Mammary epithelial cell (primary cell): ENCODE measurements at regions not wholly inside any gene's neighbourhood (a gene's known extent, or its start where the extent isn't known, plus 50 kb on each side); places are given as distances from the start of the nearest gene placed in this dataset.

Experiments used
- EZH2 ChIP-seq: IDR thresholded peaks from 2 replicates; pipeline ENCODE4 v1.6.1; 2012; ENCODE audit warnings: low read length, inconsistent platforms, borderline replicate concordance
- TF ChIP-seq, protein P1 (sequence below), 2 donors: IDR thresholded peaks in 1 of 2; conservative IDR thresholded peaks in 1 of 2; 2 replicates each; pipeline ENCODE4 v1.5.1; 2011 to 2012; ENCODE audit warnings: inconsistent platforms in 2 of 2, low read length in 2 of 2, mild to moderate bottlenecking in 2 of 2, control low read depth in 1 of 2, low read depth in 1 of 2; ENCODE audit not compliant: insufficient read depth in 1 of 2; ENCODE audit errors: extremely low read depth in 1 of 2

DNA sequence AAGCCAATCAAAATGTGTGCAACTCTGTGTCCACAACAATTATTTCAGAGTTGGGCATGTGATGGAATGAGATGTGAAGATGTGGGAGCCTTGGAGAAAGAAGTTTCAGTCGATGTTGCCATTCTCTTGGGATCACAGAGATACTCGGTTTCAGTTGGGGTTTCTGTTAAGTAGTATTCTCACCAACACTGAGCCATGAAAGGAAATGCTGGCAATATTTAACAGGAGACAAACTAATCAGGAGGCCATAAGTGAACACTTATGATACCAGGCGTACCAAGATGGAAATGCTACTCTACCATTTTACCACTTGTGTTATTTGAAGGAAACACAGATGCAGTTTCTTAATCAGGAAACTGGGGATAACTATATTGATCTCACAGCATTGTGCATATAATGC, 53.3 kb upstream of the NUDT7 start:
- TF ChIP-seq, protein P1, sequence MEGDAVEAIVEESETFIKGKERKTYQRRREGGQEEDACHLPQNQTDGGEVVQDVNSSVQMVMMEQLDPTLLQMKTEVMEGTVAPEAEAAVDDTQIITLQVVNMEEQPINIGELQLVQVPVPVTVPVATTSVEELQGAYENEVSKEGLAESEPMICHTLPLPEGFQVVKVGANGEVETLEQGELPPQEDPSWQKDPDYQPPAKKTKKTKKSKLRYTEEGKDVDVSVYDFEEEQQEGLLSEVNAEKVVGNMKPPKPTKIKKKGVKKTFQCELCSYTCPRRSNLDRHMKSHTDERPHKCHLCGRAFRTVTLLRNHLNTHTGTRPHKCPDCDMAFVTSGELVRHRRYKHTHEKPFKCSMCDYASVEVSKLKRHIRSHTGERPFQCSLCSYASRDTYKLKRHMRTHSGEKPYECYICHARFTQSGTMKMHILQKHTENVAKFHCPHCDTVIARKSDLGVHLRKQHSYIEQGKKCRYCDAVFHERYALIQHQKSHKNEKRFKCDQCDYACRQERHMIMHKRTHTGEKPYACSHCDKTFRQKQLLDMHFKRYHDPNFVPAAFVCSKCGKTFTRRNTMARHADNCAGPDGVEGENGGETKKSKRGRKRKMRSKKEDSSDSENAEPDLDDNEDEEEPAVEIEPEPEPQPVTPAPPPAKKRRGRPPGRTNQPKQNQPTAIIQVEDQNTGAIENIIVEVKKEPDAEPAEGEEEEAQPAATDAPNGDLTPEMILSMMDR (conservative IDR thresholded peaks at IDR 0.05 in 1 of 2, IDR thresholded peaks at IDR 0.05 in 1 of 2; ENCODE audit: extremely low read depth in 1 of 2, insufficient read depth in 1 of 2, low read depth in 1 of 2, low read length in 2 of 2), result no peak
- TF ChIP-seq EZH2, result no peak
